AG04449 (cell line): ENCODE measurements at regions not wholly inside any gene's neighbourhood (a gene's known extent, or its start where the extent isn't known, plus 50 kb on each side); places are given as distances from the start of the nearest gene placed in this dataset.

ENCODE experiments used
- CTCF ChIA-PET: fragments of 350-600 bp; formaldehyde crosslinking; extraction: SDS; loops from one replicate; lab custom pipeline; 2021; ENCODE audit warnings: antibody characterized with exemption; lab: Yijun Ruan, JAX
- POLR2A ChIA-PET: fragments of 400-600, 350-600 bp; formaldehyde crosslinking; extraction: SDS; loops from one replicate; lab custom pipeline; 2020; ENCODE audit warnings: antibody characterized with exemption, inconsistent platforms; lab: Yijun Ruan, JAX
- DNase-seq: peaks from one replicate; pipeline ENCODE4 v3.0.0-alpha.2; 2010; ENCODE audit warnings: low read depth, low spot score
- H3K4me3 ChIP-seq: 2 replicates; pipeline ENCODE4 v1.5.1; 2011; ENCODE audit warnings: low read depth, mild to moderate bottlenecking, control low read depth, low read length
- CTCF ChIP-seq: IDR thresholded peaks from one replicate; pipeline ENCODE4 v1.5.1; 2011; ENCODE audit warnings: mild to moderate bottlenecking, moderate library complexity, low read length, control low read depth, inconsistent platforms; ENCODE audit not compliant: insufficient read depth; ENCODE audit errors: missing control alignments

DNA sequence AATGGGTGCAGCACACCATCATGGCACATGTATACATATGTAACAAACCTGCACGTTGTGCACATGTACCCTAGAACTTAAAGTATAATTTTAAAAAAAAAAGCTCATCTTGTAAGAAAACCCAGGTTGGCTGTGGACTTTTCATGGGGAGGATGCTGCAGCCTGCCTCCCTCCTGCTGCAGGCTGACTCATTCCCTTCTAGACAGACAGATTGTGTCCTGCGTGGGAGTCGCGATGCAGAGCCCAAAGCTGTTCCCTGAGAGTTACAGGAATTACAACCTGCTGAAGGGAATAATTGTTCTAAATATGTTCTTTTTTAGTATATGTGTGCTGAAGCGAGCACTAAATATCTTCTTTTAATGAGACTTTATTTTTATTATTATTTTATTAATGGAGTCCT, 93.2 kb downstream of the TBX19 start:
- ChIA-PET POLR2A (no interaction called here), CTCF (interaction anchor here (0.8 to 1.9 kb wide), 2 partner anchors 8 to 31 kb away, joined by 3 to 5 read pairs; no protein-coding TSS in a partner anchor)
- no peak for TF ChIP-seq CTCF
- no peak overlapping the region for H3K4me3 ChIP-seq
- DNase-seq, result no peak

- TF ChIP-seq CTCF, result no peak
- ChIA-PET CTCF (interaction anchor here (0.8 to 1.9 kb wide), 2 partner anchors 9 to 30 kb away, joined by 3 to 5 read pairs; no protein-coding TSS in a partner anchor), POLR2A (no interaction called here)
- no peak for DNase-seq
- H3K4me3 ChIP-seq, result no peak overlapping the region
Observed at GRCh38 chr1:168372861-168373371, 92.2 kb downstream of the TBX19 start.

- POLR2A ChIA-PET, result no interaction called here
- TF ChIP-seq CTCF, result no peak
- no peak for DNase-seq
- H3K4me3 ChIP-seq, result no peak overlapping the region
- CTCF ChIA-PET, result interaction anchor here (1.9 kb wide), 1 partner anchor 29 kb away, joined by 5 read pairs; no protein-coding TSS in a partner anchor
Observed at GRCh38 chr1:168372307-168372706, 91.6 kb downstream of the TBX19 start.

DNA sequence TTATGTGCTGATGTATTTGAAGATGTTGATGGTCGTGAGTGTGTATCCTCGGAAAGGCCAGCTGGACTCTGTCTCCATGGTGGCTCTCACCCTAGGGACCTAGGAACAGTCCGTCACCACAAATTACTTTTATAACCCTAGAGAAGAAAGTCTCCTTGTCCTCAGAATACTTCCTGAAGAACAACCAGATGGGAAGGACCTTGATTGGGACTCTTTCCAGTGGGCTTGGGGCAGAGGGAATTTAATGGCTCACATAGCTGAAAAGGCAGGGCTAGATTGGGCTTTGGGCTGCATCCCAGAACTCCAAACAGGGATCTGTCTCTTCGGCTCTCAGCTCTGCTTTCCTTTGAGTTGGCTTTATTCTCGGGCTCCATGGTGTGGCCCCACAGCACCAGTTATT, 90.8 kb downstream of the TBX19 start:
- DNase-seq, result no peak
- TF ChIP-seq CTCF, result no peak
- ChIA-PET CTCF (no interaction called here), POLR2A (no interaction called here)
- no peak overlapping the region for H3K4me3 ChIP-seq

DNA sequence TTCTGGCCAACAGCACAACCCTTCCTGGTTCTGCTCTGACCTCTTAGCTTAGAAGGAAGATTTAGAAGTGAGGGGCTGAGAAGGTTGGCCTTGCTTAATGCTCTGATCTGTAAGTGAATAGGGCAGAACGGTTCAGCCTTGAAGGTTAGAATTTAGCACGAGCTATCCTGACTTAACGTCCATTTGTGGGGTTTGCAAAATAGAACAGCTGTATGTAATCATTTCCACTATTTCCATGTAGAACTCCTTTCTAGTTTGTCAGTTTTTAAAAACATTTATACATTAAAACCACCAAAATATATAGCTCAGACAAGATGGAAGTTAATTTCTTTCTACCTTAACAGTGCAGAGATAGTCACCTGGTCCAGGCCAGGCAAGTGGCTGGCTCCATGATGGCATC, 89.9 kb downstream of the TBX19 start:
- no peak overlapping the region for H3K4me3 ChIP-seq
- no peak for TF ChIP-seq CTCF
- ChIA-PET CTCF (no interaction called here), POLR2A (no interaction called here)
- no peak for DNase-seq

DNA sequence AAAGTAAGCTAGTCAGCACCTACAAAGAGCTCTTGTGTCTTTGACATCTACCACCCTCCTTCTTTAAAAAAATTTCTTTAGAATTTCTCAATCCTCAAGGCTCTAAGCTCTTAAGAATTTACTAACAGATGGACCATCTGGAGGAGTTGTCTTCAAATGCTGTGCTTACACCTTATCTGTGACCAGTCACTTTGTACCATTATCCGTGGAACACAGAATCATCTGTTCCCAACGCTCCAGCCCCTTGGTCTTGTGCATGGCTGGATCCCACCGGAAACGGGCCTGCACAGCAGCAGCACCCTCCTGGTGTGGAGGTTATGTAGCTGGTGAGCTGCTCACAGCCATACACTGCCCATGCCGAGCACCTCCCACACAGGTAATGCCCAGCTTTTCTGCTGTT, 89.0 kb downstream of the TBX19 start:
- ChIA-PET POLR2A (no interaction called here), CTCF (interaction anchor here (1.3 kb wide), 1 partner anchor 27 kb away, joined by 6 read pairs; no protein-coding TSS in a partner anchor)
- no peak for TF ChIP-seq CTCF
- no peak overlapping the region for H3K4me3 ChIP-seq
- no peak for DNase-seq
